ENCODE measurements at regions not wholly inside any gene's neighbourhood (a gene's known extent, or its start where the extent isn't known, plus 50 kb on each side); places are given as distances from the start of the nearest gene placed in this dataset.

DNA sequence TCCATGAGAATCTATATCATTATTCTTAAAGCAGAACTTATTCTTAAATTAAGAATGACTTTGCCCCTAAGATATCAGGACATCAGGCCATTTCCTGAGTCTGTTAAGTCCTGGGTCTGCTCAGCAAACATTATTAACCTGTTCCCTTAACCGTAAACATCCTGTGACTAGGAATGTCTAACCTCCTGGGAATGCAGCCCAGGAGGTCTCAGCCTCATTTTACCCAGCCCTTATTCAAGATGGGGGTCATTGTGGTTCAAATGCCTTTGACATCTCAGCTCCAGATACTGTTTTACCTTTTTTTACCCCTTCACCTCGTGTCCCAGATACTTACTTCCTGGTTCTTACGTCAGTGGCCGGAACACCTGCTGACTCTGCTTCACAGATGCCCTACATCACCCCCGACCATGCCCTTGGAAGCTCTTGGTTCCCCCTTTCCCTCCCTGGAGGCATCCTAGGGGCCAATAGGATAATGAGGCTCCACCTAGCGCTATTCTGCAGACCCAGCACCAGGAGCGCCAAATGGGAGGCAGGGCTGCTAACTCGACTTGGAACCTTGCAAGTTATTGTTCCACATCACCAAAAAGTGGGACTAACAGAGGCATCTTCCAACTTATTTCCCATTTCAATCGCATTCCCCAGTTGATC is 182.5 kb downstream of the MED10 start:
- TF ChIP-seq, protein P1, sequence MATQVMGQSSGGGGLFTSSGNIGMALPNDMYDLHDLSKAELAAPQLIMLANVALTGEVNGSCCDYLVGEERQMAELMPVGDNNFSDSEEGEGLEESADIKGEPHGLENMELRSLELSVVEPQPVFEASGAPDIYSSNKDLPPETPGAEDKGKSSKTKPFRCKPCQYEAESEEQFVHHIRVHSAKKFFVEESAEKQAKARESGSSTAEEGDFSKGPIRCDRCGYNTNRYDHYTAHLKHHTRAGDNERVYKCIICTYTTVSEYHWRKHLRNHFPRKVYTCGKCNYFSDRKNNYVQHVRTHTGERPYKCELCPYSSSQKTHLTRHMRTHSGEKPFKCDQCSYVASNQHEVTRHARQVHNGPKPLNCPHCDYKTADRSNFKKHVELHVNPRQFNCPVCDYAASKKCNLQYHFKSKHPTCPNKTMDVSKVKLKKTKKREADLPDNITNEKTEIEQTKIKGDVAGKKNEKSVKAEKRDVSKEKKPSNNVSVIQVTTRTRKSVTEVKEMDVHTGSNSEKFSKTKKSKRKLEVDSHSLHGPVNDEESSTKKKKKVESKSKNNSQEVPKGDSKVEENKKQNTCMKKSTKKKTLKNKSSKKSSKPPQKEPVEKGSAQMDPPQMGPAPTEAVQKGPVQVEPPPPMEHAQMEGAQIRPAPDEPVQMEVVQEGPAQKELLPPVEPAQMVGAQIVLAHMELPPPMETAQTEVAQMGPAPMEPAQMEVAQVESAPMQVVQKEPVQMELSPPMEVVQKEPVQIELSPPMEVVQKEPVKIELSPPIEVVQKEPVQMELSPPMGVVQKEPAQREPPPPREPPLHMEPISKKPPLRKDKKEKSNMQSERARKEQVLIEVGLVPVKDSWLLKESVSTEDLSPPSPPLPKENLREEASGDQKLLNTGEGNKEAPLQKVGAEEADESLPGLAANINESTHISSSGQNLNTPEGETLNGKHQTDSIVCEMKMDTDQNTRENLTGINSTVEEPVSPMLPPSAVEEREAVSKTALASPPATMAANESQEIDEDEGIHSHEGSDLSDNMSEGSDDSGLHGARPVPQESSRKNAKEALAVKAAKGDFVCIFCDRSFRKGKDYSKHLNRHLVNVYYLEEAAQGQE (IDR thresholded peaks at IDR 0.05; ENCODE audit: insufficient replicate concordance, low read depth): no peak
- TF ChIP-seq, protein P2, sequence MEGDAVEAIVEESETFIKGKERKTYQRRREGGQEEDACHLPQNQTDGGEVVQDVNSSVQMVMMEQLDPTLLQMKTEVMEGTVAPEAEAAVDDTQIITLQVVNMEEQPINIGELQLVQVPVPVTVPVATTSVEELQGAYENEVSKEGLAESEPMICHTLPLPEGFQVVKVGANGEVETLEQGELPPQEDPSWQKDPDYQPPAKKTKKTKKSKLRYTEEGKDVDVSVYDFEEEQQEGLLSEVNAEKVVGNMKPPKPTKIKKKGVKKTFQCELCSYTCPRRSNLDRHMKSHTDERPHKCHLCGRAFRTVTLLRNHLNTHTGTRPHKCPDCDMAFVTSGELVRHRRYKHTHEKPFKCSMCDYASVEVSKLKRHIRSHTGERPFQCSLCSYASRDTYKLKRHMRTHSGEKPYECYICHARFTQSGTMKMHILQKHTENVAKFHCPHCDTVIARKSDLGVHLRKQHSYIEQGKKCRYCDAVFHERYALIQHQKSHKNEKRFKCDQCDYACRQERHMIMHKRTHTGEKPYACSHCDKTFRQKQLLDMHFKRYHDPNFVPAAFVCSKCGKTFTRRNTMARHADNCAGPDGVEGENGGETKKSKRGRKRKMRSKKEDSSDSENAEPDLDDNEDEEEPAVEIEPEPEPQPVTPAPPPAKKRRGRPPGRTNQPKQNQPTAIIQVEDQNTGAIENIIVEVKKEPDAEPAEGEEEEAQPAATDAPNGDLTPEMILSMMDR (IDR thresholded peaks at IDR 0.05; ENCODE audit: insufficient read depth, low read length): no peak
- no peak for TF ChIP-seq POLR2AphosphoS5 (IDR thresholded peaks at IDR 0.05; ENCODE audit: low read depth)

All from HL-60 (cell line).